H54 (cell line): ENCODE measurements at regions not wholly inside any gene's neighbourhood (a gene's known extent, or its start where the extent isn't known, plus 50 kb on each side); places are given as distances from the start of the nearest gene placed in this dataset.
"Not testable (repeated sequence)": the region's sequence is repeated elsewhere in the genome, so short reads cannot be mapped to it uniquely, and the experiment has no call there.

Experiments used
- DNase-seq: peaks from one replicate; pipeline ENCODE4 v3.0.0; 2011; ENCODE audit warnings: low spot score, mixed read lengths; ENCODE audit not compliant: insufficient read length
- FAIRE-seq: peaks from 3 replicates; lab custom pipeline; 2011; peaks lifted over from hg19 to GRCh38; lab: Jason Lieb, UNC
- POLR2A ChIP-seq: IDR thresholded peaks from 2 replicates; pipeline ENCODE4 v1.6.1; 2011; ENCODE audit warnings: low read depth, mild to moderate bottlenecking, low read length

DNA sequence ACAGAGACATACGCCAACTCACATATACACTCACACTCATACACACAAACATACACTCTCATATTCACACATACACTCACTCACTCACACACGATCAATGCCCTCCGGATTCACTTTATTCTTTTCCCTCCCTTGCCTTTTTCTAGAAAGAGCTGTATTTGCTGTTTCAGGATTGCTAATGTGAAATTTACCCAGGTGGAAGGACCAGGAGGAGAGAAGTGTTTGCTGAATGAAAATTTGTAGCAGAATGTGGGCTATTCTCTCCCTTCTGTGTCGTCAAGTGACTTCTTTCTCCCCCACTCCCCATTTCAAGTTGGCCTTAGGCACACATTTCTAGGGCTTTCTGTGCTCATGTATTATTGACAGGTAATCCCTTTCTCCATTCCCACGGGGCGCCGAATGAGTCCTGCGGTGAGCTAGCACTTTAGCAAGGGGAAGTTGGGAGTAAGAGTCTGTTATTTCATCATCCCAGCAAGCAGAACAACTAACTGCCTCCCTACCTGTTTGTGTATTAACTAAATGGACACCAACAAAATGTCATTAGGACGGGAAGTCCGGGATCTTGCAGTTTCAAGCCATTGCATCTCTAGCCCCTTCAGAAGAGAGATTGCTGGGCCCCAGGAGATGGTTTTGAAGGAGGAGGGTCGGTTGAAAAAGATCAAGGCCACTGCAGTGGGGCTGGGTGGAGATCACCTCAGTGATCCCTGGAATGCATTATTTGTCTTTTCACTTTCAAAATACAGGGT lies 97.1 kb upstream of the TAF11L2 start:
- no peak for FAIRE-seq
- no peak for DNase-seq
- TF ChIP-seq POLR2A, result no peak

GRCh38 chr5:17401470-17402288 lies 96.4 kb upstream of the TAF11L2 start:
- TF ChIP-seq POLR2A, result no peak

DNA sequence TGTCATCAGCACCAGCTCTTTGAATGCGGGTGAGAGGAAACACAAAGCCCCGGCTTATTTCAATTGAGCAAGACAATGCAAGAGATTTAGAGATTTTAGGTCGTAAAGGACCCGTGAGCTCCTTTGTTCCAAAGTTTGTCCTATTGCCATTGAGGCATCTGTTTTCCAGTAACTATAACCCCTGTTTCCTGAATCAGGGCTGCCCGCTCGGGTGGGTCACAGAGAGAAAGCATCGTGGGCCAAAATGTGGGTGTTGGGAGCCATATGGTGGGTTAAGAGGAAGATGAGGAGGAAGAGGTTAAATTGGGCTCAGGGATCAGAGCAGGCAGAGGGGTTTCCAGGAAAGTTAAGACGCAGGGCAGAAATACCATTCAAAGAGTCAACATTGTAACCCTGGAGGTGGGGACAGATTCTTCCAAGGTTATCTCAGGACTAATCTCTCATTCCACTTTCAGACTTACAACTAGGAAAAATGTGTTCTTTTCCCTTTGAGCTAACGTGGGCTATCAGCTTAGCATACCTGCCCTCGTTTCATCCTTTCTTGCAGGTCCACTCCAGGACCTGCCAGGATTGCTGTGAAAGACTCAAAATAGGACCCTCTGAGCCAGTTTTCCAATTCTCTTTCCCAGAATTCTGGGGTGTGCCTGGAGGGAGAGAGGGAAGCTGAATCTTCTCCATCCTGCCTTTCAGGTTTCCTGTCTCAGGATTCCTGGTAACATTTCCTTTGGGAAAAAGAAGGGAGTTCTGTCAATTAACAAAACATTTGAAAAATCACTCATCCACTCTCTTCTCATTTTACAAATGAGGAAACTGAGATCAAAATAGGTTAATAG lies 95.5 kb upstream of the TAF11L2 start:
- no peak for TF ChIP-seq POLR2A
- DNase-seq (no peak), FAIRE-seq (no peak)

More at GRCh38 chr5:17401470-17402288, 96.4 kb upstream of the TAF11L2 start:
- DNase-seq (no peak), FAIRE-seq (no peak)

- DNase-seq (no peak), FAIRE-seq (no peak)
Measured at GRCh38 chr5:17403695-17404490, 94.1 kb upstream of the TAF11L2 start.

GRCh38 chr5:17405976-17406375 lies 92.1 kb upstream of the TAF11L2 start:
- DNase-seq (no peak), FAIRE-seq (no peak)
- no peak for TF ChIP-seq POLR2A

More at GRCh38 chr5:17403695-17404490, 94.1 kb upstream of the TAF11L2 start:
- no peak for TF ChIP-seq POLR2A

GRCh38 chr5:17406423-17406838 lies 91.6 kb upstream of the TAF11L2 start:
- DNase-seq (no peak), FAIRE-seq (peak; percentile 83)
- no peak for TF ChIP-seq POLR2A

DNA sequence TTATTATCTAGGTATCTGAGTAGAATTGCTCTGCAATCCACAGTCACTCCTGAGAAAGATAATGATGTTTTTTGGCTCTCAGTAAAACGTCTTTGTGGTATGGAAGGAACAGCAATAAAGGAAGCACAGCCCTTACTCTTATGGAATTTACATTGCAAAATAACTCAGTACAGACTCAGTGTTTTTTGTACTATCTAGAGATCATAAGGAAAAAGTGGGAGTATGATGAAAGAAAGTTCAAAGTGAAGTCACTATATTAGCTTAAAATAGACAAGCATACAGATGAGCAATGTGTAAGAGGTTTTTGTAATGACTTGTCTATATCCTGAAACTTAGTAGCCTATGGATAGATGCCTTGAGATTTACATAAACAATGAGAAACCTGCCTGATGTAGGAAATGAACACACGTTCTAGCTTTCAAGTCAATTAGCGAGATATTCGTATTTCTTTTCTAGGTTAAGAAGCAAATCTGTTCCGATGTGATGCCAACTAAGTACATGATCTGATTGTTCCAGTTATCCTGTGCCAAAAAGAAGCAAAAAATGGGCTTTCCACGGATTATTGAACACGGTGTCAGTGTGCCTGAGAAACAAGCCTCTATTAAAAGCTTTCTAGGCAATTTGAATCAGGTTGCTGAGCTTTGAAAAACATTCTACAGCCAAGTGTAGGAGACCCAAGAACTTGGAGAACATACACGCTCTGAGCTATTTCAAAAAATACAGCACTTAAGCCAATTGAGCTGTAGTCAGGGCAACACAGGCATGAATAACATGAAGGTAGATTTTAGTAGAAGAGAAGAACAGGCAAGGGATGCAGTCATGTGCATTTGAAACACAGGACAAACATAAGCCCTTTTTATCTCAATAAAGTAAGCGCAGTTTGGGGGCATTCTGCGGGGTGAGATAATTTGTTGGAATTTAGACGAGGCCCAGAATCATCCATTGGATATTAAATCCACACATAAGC lies 86.3 kb upstream of the TAF11L2 start:
- no peak for FAIRE-seq
- DNase-seq, result no peak
- TF ChIP-seq POLR2A, result no peak

GRCh38 chr5:17412760-17413671 lies 85.0 kb upstream of the TAF11L2 start:
- FAIRE-seq (peak; percentile 6), DNase-seq (peak; percentile 25)
- TF ChIP-seq POLR2A, result no peak

DNA sequence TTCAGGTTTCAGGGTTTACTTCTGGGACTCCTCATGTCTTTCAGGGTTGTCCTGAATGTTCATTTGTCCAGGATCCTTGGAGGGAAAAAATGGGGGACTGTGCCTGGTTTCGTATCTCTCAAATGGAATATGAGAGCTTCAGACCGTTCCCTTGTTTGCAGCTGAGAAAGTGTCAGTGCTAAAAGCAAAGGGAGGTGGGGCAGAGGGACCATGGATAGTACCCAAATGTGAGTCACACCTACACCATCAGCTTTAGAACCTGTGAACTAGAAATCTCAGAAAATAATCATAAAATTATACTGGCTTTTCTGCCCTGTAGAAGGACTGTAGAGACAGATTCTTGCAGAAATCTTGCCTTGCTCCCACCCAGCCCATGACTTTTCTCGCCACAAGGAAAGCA lies 84.3 kb upstream of the TAF11L2 start:
- no peak for TF ChIP-seq POLR2A
- DNase-seq (no peak), FAIRE-seq (no peak)

- FAIRE-seq (no peak), DNase-seq (no peak)
- TF ChIP-seq POLR2A, result no peak
Measured at GRCh38 chr5:17415321-17415758, 82.7 kb upstream of the TAF11L2 start.

- not testable (repeated sequence) for FAIRE-seq, DNase-seq
Measured at GRCh38 chr5:17416374-17416773, 81.7 kb upstream of the TAF11L2 start.
